ENCODE measurements at regions not wholly inside any gene's neighbourhood (a gene's known extent, or its start where the extent isn't known, plus 50 kb on each side); places are given as distances from the start of the nearest gene placed in this dataset.

DNA sequence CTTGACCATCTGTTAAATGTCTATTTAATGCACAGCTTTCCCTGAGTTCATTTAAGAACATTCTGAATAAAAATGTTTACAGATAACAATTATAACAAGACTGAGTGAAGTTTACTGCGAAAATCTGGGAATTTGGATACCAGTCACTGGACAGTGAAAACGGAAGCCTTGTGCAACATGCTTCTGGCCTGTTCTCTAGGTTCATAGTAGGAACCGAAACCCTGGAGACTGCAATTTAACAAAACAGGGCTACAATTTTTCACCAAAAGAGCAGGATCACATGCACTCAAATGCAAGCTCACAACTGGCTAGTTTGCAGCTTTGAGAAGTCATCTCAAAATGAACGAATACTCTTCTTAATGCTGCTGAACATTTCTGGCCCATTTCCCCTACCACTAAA is 435.9 kb downstream of the NR2F2 start:
- TF ChIP-seq, protein P1, sequence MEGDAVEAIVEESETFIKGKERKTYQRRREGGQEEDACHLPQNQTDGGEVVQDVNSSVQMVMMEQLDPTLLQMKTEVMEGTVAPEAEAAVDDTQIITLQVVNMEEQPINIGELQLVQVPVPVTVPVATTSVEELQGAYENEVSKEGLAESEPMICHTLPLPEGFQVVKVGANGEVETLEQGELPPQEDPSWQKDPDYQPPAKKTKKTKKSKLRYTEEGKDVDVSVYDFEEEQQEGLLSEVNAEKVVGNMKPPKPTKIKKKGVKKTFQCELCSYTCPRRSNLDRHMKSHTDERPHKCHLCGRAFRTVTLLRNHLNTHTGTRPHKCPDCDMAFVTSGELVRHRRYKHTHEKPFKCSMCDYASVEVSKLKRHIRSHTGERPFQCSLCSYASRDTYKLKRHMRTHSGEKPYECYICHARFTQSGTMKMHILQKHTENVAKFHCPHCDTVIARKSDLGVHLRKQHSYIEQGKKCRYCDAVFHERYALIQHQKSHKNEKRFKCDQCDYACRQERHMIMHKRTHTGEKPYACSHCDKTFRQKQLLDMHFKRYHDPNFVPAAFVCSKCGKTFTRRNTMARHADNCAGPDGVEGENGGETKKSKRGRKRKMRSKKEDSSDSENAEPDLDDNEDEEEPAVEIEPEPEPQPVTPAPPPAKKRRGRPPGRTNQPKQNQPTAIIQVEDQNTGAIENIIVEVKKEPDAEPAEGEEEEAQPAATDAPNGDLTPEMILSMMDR (IDR thresholded peaks at IDR 0.05): no peak
- Histone ChIP-seq H3K4me1 (no peaks in the 10 kb centered on the region), H3K4me3 (no peak overlapping the region), H3K27me3 (ENCODE audit: low read depth) (peaks cover 3% of the 10 kb centered on the region), H3K36me3 (no peaks in the 10 kb centered on the region), H3K27ac (no peak overlapping the region), H3K9me3 (no peaks in the 10 kb centered on the region)
- no peak for DNase-seq
- no peak for ATAC-seq
- intact Hi-C loops (cut with DNase I): no loop called here

DNA sequence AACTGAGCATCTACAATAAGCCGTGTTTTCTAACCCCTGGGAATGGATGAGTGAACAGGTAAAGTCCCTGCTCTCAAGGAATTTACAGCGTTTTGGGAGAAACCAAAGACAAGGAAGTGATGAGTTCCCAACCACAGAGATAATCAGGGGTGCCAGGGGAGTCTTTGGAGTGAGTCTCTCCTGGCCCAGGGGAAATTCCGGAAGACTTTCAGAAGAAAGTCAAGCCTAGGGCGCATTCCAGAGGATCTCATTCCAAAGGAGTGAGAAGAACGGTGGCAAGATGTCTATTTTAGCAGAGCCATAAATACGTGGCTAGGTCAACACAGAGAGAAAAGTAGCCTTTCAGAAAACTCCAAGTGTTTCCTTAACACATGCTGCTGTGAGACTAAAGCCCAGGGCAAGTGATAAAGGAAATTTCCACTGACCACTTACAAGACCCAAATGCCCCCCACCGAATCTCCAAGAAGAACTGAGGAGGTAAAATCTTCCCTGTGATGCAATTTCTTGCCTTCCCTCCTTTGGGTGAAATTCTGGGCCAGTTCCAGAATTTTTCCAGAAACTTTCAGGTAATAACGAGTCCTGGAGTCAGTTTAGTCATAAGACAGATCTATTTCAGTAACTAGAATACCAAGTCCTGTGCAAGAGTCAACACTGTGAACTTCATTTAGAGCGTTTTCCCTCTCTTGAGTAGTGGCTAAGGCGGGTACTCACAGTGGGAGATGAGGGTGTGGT is 437.4 kb downstream of the NR2F2 start:
- H3K36me3 ChIP-seq: no peaks in the 10 kb centered on the region
- intact Hi-C loops (cut with DNase I): no loop called here
- H3K9me3 ChIP-seq: no peaks in the 10 kb centered on the region
- ATAC-seq: no peak
- H3K27ac ChIP-seq: no peak overlapping the region
- DNase-seq: no peak
- no peak overlapping the region for H3K4me3 ChIP-seq
- TF ChIP-seq, protein P1 (IDR thresholded peaks at IDR 0.05): no peak
- no peaks in the 10 kb centered on the region for H3K4me1 ChIP-seq
- peaks cover 3% of the 10 kb centered on the region for H3K27me3 ChIP-seq (ENCODE audit: low read depth)

DNA sequence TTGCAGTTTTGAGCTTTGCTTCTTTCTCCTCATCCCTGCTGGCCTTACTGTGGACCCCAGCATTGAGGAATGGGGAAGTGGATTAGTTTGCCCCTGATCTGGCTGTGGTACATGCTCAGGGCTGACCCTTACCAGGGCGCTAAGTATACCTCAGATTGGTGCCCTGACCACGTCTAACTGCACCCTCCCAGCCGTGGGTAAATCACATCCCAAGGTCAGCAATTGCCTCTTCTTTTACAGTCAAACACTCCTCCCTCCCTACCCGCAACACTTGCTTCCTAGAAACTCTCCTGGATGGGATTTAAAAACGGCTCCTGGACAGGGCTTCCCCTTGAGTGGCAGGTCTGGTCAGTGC is 437.9 kb downstream of the NR2F2 start:
- H3K4me1 ChIP-seq: no peaks in the 10 kb centered on the region
- no peak overlapping the region for H3K4me3 ChIP-seq
- H3K27me3 ChIP-seq (ENCODE audit: low read depth): peaks cover 3% of the 10 kb centered on the region
- H3K36me3 ChIP-seq: no peaks in the 10 kb centered on the region
- ATAC-seq (peak in 1 of 2 donors; percentile 29), DNase-seq (no peak)
- H3K27ac ChIP-seq: no peak overlapping the region
- TF ChIP-seq, protein P1 (IDR thresholded peaks at IDR 0.05): no peak
- intact Hi-C loops (cut with DNase I): no loop called here
- no peaks in the 10 kb centered on the region for H3K9me3 ChIP-seq

DNA sequence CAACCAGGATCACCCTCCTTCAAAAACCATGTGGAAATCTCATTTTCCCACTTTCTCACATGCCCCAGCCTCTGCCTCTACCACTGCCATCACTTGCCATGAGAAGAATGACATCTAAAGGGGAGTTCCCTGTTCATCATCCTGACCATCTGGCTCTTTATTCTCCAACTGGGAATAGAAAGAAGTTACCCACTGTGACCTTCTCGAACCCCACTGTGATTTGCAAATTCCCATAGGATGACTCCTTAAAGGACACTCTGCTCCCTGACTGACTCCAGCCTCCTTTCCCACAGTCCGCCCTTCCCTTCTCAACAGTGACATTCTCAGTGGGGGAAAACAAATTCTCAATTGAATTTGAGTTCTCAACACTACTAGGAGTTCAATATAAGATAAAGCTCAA is 440.5 kb downstream of the NR2F2 start:
- intact Hi-C loops (cut with DNase I): no loop called here
- Histone ChIP-seq H3K9me3 (no peaks in the 10 kb centered on the region), H3K27me3 (ENCODE audit: low read depth) (peaks cover 3% of the 10 kb centered on the region), H3K4me1 (no peaks in the 10 kb centered on the region), H3K4me3 (no peak overlapping the region), H3K36me3 (no peaks in the 10 kb centered on the region), H3K27ac (no peak overlapping the region)
- TF ChIP-seq, protein P1 (IDR thresholded peaks at IDR 0.05): no peak
- no peak for ATAC-seq
- no peak for DNase-seq

DNA sequence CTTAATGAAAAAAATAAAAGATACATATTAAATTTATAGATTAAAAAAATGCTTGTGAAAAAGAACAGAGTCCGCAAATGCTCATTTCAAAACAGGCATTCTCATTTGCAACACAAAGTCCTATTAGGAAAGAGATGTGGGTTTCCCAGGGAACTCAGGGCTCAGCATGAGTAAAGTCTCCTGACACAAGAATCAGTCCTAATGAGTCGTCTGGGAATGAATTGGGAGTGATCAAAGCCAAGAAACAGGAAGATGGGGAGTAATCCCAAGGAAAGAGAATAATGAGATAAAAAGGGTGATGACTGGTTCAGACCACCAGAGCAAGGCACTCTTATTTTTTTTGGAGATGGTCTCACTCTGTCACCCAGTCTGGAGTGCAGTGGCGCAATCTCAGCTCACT is 443.7 kb downstream of the NR2F2 start:
- intact Hi-C loops (cut with DNase I): no loop called here
- H3K4me3 ChIP-seq: no peak overlapping the region
- DNase-seq: no peak
- H3K4me1 ChIP-seq: no peaks in the 10 kb centered on the region
- ATAC-seq: no peak
- no peak overlapping the region for H3K27ac ChIP-seq
- H3K36me3 ChIP-seq: no peaks in the 10 kb centered on the region
- H3K27me3 ChIP-seq (ENCODE audit: low read depth): no peaks in the 10 kb centered on the region
- no peaks in the 10 kb centered on the region for H3K9me3 ChIP-seq
- TF ChIP-seq, protein P1 (IDR thresholded peaks at IDR 0.05): no peak
